Natural killer cell treated with Interleukin-12 subunit alpha and Interleukin-12 subunit beta and Interleukin-15 and Interleukin-18, amount 100 ng/mL, for 72 hours (primary cell): ENCODE measurements at regions not wholly inside any gene's neighbourhood (a gene's known extent, or its start where the extent isn't known, plus 50 kb on each side); places are given as distances from the start of the nearest gene placed in this dataset.

ENCODE experiments used
- ATAC-seq, 2 donors: fragments of 150-1000 bp; cut with Tn5 transposase in 1 of 2; sonication (Bioruptor Pico), chemical (Tn5 transposase) in 1 of 2; 2 replicates each; pipeline ENCODE4 v1.10.0; 2021
- DNase-seq: peaks from one replicate; pipeline ENCODE4 v3.0.0; 2022; ENCODE audit warnings: low spot score
- H3K27ac Mint-ChIP-seq, 2 donors: 1 replicate in 1 of 2; 2 replicates in 1 of 2; pipeline ENCODE4 v1.8.0; 2022; ENCODE audit warnings: mixed read lengths in 2 of 2, mild to moderate bottlenecking in 1 of 2, moderate library complexity in 1 of 2
- H3K27me3 Mint-ChIP-seq, 2 donors: 1 replicate in 1 of 2; 2 replicates in 1 of 2; pipeline ENCODE4 v1.8.0; 2022; ENCODE audit warnings: mixed read lengths in 2 of 2
- H3K36me3 Mint-ChIP-seq: one replicate; pipeline ENCODE4 v1.8.0; 2022; ENCODE audit warnings: mixed read lengths
- H3K4me1 Mint-ChIP-seq, 2 donors: 1 replicate in 1 of 2; 2 replicates in 1 of 2; pipeline ENCODE4 v1.8.0; 2022; ENCODE audit warnings: low read depth in 2 of 2, mixed read lengths in 2 of 2, mild to moderate bottlenecking in 1 of 2
- H3K4me3 Mint-ChIP-seq: one replicate; pipeline ENCODE4 v1.8.0; 2022; ENCODE audit warnings: mixed read lengths
- H3K9me3 Mint-ChIP-seq: 2 replicates; pipeline ENCODE4 v1.8.0; 2022; ENCODE audit warnings: mixed read lengths

GRCh38 chr14:65345266-65345665 lies 67.3 kb upstream of the FUT8 start:
- Mint-ChIP-seq H3K9me3 (no peaks in the 10 kb centered on the region), H3K27me3 (peaks cover 2 to 8% of the 10 kb centered on the region in 2 donors), H3K36me3 (no peaks in the 10 kb centered on the region), H3K4me3 (no peak overlapping the region), H3K27ac (no peak overlapping the region), H3K4me1 (no peaks in the 10 kb centered on the region)
- DNase-seq = no peak
- ATAC-seq = no peak

DNA sequence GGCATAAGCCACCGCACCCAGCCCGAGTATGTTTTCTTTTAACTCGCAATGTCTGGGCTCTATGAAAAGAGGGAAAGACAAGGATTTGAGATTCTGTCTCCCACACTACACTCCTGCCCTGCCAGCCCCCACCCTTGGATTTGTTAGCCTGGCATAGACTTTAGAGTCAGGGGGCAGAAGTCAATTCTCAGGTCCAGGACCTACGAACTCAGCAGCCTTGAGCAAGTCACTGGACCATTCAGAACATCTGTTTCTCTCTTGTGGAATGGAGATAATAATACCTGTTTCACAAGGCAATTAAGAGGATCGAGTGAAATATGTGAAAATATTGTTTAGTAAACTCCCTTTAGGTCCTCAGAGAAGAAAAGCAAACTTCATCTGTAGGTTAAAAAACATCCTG lies 66.1 kb upstream of the FUT8 start:
- H3K9me3 Mint-ChIP-seq = no peaks in the 10 kb centered on the region
- no peak for ATAC-seq

GRCh38 chr14:65346895-65347294 lies 65.6 kb upstream of the FUT8 start:
- peaks cover 2 to 8% of the 10 kb centered on the region in 2 donors for H3K27me3 Mint-ChIP-seq
- H3K4me1 Mint-ChIP-seq = no peaks in the 10 kb centered on the region
- DNase-seq (no peak), ATAC-seq (peak in 1 of 2 donors; percentile 15)
- no peak overlapping the region for H3K27ac Mint-ChIP-seq
- no peaks in the 10 kb centered on the region for H3K36me3 Mint-ChIP-seq
- H3K4me3 Mint-ChIP-seq = no peak overlapping the region
- no peaks in the 10 kb centered on the region for H3K9me3 Mint-ChIP-seq

More for the DNA sequence above, 66.1 kb upstream of the FUT8 start:
- H3K4me3 Mint-ChIP-seq = no peak overlapping the region
- H3K27me3 Mint-ChIP-seq = peaks cover 2 to 8% of the 10 kb centered on the region in 2 donors
- H3K4me1 Mint-ChIP-seq = no peaks in the 10 kb centered on the region
- no peak overlapping the region for H3K27ac Mint-ChIP-seq
- DNase-seq = no peak
- H3K36me3 Mint-ChIP-seq = no peaks in the 10 kb centered on the region

DNA sequence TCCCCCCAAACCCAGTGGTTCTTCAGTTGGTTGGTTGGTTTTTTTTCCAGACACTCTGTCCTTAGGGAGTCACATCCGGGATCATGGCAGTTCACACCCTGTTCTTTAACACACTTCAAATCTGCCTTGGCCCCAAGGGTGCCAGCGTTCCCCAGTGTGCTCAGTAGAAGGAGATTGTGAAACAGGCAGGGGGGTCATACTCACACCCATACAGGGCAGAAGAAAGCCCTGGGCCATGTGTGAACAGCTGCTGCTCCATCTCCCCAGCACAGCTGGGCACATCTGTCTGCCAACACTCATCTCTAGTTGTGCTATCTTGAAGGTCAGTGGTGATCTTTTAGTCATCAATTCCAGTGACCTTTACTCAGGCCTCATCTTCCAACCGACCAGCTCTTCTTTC lies 64.4 kb upstream of the FUT8 start:
- H3K4me1 Mint-ChIP-seq = no peaks in the 10 kb centered on the region
- H3K27me3 Mint-ChIP-seq = peaks cover 2 to 8% of the 10 kb centered on the region in 2 donors
- DNase-seq (no peak), ATAC-seq (no peak)
- peak overlapping the region in 1 of 2 donors; percentile 16 for H3K27ac Mint-ChIP-seq
- no peak overlapping the region for H3K4me3 Mint-ChIP-seq
- no peaks in the 10 kb centered on the region for H3K36me3 Mint-ChIP-seq
- no peaks in the 10 kb centered on the region for H3K9me3 Mint-ChIP-seq

DNA sequence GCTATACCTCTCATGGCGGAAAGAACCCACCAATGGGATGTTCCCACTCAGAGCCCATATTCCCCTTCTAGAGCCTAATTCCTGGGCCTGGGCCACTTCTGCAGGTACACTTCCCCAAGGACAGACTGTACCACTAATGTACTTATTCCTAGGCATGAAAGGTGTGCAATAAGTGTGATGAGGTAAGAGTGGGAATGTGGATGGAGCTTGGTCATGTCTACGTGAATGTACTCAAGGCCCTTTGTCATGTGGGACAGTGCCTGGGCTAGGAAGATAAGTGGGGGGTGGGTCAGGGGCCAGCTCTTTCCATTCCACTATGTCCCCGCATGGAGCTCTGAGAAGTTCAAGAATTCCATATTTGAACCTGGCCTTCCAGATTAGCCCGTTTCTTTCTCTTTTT lies 63.4 kb upstream of the FUT8 start:
- H3K36me3 Mint-ChIP-seq = no peaks in the 10 kb centered on the region
- no peak for DNase-seq
- no peak overlapping the region for H3K4me3 Mint-ChIP-seq
- ATAC-seq = no peak
- H3K4me1 Mint-ChIP-seq = no peaks in the 10 kb centered on the region
- no peak overlapping the region for H3K27ac Mint-ChIP-seq
- no peaks in the 10 kb centered on the region for H3K9me3 Mint-ChIP-seq
- H3K27me3 Mint-ChIP-seq = peaks cover 2 to 8% of the 10 kb centered on the region in 2 donors

GRCh38 chr14:65351493-65352194 lies 60.9 kb upstream of the FUT8 start:
- Mint-ChIP-seq H3K36me3 (no peaks in the 10 kb centered on the region), H3K9me3 (no peaks in the 10 kb centered on the region), H3K4me3 (no peak overlapping the region), H3K27me3 (peaks cover 2 to 8% of the 10 kb centered on the region in 2 donors), H3K27ac (no peak overlapping the region), H3K4me1 (no peaks in the 10 kb centered on the region)
- DNase-seq (no peak), ATAC-seq (no peak)

DNA sequence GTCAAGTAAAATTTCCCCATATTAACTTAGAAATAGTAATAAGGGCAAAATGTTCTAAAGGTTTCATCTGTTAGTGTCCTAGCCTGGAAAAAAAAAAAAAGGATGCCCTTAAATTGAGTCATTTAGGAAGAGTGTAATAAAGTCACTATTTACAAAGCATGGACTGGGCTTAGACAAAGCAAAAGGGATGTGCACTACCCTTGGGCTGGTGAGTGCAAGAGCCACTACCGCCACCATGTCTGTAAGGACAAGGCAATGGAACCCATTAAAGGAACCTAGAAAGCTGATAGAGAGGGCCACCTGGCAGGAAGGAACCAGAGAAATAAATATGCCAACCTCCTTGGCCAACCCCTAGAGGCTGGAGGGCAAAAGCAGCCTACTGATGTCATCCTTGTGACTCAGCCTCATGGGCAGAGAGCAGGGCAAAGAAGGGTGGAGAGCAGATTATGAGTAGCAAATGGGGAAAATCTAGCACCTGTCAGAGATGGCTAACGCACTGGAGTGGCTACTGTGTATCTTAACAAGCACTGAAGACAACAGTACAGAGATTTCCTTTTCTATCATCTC lies 59.5 kb upstream of the FUT8 start:
- H3K27me3 Mint-ChIP-seq = peaks cover 2 to 8% of the 10 kb centered on the region in 2 donors
- no peaks in the 10 kb centered on the region for H3K36me3 Mint-ChIP-seq
- ATAC-seq (peak in 1 of 2 donors; percentile 35), DNase-seq (no peak)
- H3K9me3 Mint-ChIP-seq = no peaks in the 10 kb centered on the region
- no peaks in the 10 kb centered on the region for H3K4me1 Mint-ChIP-seq
- no peak overlapping the region for H3K4me3 Mint-ChIP-seq
- peak overlapping the region in 1 of 2 donors; percentile 25 for H3K27ac Mint-ChIP-seq

DNA sequence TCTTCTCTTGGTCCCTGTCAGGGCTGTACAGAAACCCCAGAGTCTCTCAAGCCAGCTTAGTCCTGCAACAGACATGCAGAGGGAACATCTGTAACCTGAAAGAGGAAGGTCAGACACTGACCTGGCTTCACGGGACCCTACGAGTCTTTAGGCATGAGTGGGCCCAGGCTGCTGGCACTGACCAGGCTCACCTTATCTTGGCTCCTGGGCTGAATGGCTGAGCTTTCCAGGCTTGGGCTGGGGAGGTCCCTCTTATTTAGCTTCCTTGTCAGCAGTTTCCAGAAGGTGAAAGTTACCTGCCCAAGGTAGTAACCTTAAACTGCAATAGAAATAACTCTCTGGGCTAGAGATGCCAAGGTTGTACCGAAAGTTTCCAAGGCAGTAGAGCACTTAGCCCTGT lies 58.4 kb upstream of the FUT8 start:
- Mint-ChIP-seq H3K9me3 (no peaks in the 10 kb centered on the region), H3K36me3 (no peaks in the 10 kb centered on the region), H3K4me3 (no peak overlapping the region), H3K27ac (no peak overlapping the region), H3K4me1 (no peaks in the 10 kb centered on the region), H3K27me3 (no peaks in the 10 kb centered on the region)
- no peak for DNase-seq
- peak in 1 of 2 donors; percentile 47 for ATAC-seq

DNA sequence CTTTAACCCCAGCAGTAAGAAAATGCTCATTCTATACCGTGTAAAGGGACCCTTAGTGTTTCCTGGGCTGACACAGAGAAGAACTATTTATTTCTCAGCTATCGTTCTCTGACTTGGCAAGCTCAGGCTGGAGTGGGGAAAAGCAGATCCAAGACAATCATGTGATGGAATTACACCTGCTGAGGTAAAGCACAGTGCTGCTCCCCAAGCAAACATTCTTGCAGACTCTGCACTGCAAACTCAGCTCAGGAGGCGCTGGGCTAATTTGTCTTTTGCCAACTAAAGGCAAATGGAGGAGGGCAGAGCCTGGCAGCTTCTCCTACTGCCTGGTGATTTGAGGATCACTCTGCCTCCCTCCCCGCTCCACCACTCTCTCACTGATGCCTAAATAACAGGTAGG lies 57.8 kb upstream of the FUT8 start:
- Mint-ChIP-seq H3K9me3 (no peaks in the 10 kb centered on the region), H3K27me3 (peaks cover 0 to 2% of the 10 kb centered on the region in 2 donors), H3K36me3 (no peaks in the 10 kb centered on the region), H3K27ac (no peak overlapping the region), H3K4me3 (no peak overlapping the region), H3K4me1 (no peaks in the 10 kb centered on the region)
- ATAC-seq = no peak
- DNase-seq = no peak

DNA sequence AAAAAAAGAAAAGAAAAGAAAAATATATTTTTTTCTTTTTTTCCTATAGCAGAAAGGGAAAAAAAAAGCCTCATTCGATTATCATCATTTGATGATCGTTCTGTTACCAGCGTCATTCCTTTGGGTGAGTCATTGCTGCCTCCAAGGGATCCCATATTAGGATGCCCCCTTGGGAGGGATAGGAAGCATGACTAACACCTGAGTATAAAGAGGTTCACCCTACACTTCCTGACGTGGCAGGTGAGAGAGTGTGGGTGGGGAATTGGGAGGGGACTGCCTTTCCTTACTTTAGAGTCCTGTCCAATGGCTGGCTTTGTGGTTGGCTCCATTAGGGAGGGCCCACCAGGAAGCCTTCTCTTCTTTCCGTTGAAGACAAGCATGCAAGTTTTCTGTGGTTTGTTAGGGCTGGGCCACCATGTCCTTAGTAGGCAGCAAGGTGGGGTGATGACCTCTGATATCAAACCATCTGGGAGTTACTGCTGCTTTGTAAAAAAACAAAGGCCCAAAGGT lies 56.1 kb upstream of the FUT8 start:
- no peaks in the 10 kb centered on the region for H3K4me1 Mint-ChIP-seq
- H3K27ac Mint-ChIP-seq = no peak overlapping the region
- ATAC-seq (no peak), DNase-seq (no peak)
- no peak overlapping the region for H3K4me3 Mint-ChIP-seq
- no peaks in the 10 kb centered on the region for H3K36me3 Mint-ChIP-seq
- H3K9me3 Mint-ChIP-seq = no peaks in the 10 kb centered on the region
- H3K27me3 Mint-ChIP-seq = peaks cover 0 to 2% of the 10 kb centered on the region in 2 donors

DNA sequence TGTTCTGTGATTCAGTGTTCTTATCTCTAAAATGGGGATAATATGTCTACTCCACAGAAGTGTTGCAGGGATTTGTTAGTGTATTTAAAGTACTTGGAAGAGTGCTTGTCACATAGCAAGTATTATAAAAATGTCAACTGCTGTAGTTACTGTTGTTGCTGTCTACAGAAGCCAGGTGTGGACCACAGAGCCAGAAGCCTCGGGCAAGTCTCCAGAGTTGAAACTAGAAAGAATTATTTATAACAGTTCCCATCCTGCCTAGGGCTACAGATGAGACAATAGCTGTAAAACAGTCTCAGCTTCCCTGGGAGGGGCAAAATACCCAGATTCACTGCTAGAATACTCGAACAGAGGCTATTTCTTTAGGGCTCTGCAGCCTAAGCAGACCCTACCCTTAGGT lies 55.4 kb upstream of the FUT8 start:
- Mint-ChIP-seq H3K36me3 (no peaks in the 10 kb centered on the region), H3K9me3 (no peaks in the 10 kb centered on the region), H3K4me1 (no peaks in the 10 kb centered on the region), H3K4me3 (no peak overlapping the region), H3K27me3 (peaks cover 0 to 2% of the 10 kb centered on the region in 2 donors), H3K27ac (no peak overlapping the region)
- ATAC-seq (no peak), DNase-seq (no peak)

- Mint-ChIP-seq H3K4me3 (no peak overlapping the region), H3K4me1 (no peaks in the 10 kb centered on the region), H3K27me3 (peaks cover 0 to 2% of the 10 kb centered on the region in 2 donors), H3K27ac (no peak overlapping the region), H3K36me3 (no peaks in the 10 kb centered on the region), H3K9me3 (no peaks in the 10 kb centered on the region)
- ATAC-seq (no peak), DNase-seq (no peak)
Measured at GRCh38 chr14:65357689-65358088, 54.8 kb upstream of the FUT8 start.

- no peak for DNase-seq
- Mint-ChIP-seq H3K36me3 (no peaks in the 10 kb centered on the region), H3K4me1 (no peaks in the 10 kb centered on the region), H3K4me3 (no peak overlapping the region), H3K27ac (no peak overlapping the region), H3K9me3 (no peaks in the 10 kb centered on the region), H3K27me3 (peaks cover 0 to 2% of the 10 kb centered on the region in 2 donors)
- ATAC-seq = no peak
Measured at GRCh38 chr14:65359503-65359902, 53.0 kb upstream of the FUT8 start.

- Mint-ChIP-seq H3K4me1 (no peaks in the 10 kb centered on the region), H3K4me3 (no peak overlapping the region), H3K27ac (no peak overlapping the region), H3K36me3 (no peaks in the 10 kb centered on the region), H3K9me3 (no peaks in the 10 kb centered on the region), H3K27me3 (peaks cover 0 to 2% of the 10 kb centered on the region in 2 donors)
- ATAC-seq = no peak
- no peak for DNase-seq
Measured at GRCh38 chr14:65360144-65360784, 52.3 kb upstream of the FUT8 start.
